SU-DHL-6 (cell line): ENCODE measurements at regions not wholly inside any gene's neighbourhood (a gene's known extent, or its start where the extent isn't known, plus 50 kb on each side); places are given as distances from the start of the nearest gene placed in this dataset.

Experiments used
- EZH2phosphoT487 ChIP-seq: fragments of 200-600 bp; sonication (generic), shearing (Covaris generic); conservative IDR thresholded peaks from 2 replicates; pipeline ENCODE4 v1.6.1; 2018; ENCODE audit warnings: mild to moderate bottlenecking, antibody characterized with exemption, low read length, moderate library complexity, mixed read lengths
- TF ChIP-seq, protein P1 (sequence below): fragments of 200-600 bp; sonication (generic); IDR thresholded peaks from one replicate; pipeline ENCODE4 v1.5.1; 2017; ENCODE audit warnings: antibody characterized with exemption, mild to moderate bottlenecking, low read length, moderate library complexity; ENCODE audit not compliant: insufficient read depth, poor library complexity, severe bottlenecking

DNA sequence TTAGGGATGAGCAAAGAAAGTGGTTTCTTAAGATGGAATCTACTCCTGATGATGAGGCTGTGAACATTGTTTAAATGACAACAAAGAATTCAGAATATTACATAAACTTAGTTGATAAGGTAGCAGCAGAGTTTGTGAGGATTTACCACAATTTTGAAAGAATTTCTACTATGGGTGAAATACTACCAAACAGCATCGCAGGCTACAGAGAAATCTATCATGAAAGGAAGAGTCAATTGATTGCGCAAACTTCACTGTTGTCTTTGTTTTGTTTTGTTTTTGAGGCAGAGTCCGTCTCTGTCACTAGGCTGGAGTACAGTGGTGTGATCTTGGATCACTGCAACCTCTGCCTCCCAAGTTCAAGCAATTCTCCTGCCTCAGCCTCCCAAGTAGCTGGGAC, 107.4 kb upstream of the SLC6A6 start:
- TF ChIP-seq, protein P1, sequence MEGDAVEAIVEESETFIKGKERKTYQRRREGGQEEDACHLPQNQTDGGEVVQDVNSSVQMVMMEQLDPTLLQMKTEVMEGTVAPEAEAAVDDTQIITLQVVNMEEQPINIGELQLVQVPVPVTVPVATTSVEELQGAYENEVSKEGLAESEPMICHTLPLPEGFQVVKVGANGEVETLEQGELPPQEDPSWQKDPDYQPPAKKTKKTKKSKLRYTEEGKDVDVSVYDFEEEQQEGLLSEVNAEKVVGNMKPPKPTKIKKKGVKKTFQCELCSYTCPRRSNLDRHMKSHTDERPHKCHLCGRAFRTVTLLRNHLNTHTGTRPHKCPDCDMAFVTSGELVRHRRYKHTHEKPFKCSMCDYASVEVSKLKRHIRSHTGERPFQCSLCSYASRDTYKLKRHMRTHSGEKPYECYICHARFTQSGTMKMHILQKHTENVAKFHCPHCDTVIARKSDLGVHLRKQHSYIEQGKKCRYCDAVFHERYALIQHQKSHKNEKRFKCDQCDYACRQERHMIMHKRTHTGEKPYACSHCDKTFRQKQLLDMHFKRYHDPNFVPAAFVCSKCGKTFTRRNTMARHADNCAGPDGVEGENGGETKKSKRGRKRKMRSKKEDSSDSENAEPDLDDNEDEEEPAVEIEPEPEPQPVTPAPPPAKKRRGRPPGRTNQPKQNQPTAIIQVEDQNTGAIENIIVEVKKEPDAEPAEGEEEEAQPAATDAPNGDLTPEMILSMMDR, result no peak
- TF ChIP-seq EZH2phosphoT487, result no peak
